ENCODE measurements at regions not wholly inside any gene's neighbourhood (a gene's known extent, or its start where the extent isn't known, plus 50 kb on each side); places are given as distances from the start of the nearest gene placed in this dataset.

DNA sequence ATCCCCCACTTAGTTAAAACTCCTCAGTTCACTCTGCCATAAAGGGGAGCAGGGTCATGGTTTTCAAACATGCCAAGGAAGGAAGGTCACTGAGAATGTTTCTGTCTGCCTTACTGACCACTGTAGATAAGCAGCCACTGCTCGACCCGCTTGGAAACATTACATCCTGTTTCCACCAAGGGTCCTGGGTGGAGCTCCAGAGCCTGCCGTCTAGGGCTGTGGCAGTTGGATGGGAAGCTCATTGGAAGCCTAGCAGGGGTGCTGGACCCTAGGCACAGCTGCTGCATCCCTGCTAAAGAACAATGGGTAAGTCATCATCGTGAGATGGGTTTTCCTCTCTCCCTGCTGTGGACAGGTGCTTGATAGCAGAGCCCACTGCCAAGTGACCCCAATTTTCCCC, 76.0 kb upstream of the SRD5A3 start:
- no peak for TF ChIP-seq EZH2phosphoT487 (IDR thresholded peaks at IDR 0.05; ENCODE audit: borderline replicate concordance, low read length)
- TF ChIP-seq, protein P1, sequence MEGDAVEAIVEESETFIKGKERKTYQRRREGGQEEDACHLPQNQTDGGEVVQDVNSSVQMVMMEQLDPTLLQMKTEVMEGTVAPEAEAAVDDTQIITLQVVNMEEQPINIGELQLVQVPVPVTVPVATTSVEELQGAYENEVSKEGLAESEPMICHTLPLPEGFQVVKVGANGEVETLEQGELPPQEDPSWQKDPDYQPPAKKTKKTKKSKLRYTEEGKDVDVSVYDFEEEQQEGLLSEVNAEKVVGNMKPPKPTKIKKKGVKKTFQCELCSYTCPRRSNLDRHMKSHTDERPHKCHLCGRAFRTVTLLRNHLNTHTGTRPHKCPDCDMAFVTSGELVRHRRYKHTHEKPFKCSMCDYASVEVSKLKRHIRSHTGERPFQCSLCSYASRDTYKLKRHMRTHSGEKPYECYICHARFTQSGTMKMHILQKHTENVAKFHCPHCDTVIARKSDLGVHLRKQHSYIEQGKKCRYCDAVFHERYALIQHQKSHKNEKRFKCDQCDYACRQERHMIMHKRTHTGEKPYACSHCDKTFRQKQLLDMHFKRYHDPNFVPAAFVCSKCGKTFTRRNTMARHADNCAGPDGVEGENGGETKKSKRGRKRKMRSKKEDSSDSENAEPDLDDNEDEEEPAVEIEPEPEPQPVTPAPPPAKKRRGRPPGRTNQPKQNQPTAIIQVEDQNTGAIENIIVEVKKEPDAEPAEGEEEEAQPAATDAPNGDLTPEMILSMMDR (IDR thresholded peaks at IDR 0.05; ENCODE audit: low read depth, low read length, poor library complexity, severe bottlenecking) = no peak

Measured in DOHH2 (cell line).